Vagina (tissue), 2 donors: ENCODE measurements at regions not wholly inside any gene's neighbourhood (a gene's known extent, or its start where the extent isn't known, plus 50 kb on each side); places are given as distances from the start of the nearest gene placed in this dataset.

Source experiments
- POLR2A ChIP-seq, 2 donors: fragments of 450-650 bp; IDR thresholded peaks; one replicate each; pipeline ENCODE4 v1.6.1; 2017; ENCODE audit warnings: antibody characterized with exemption in 2 of 2, mild to moderate bottlenecking in 2 of 2, moderate library complexity in 2 of 2
- POLR2AphosphoS5 ChIP-seq, 2 donors: sonication (generic); formaldehyde crosslinking; IDR thresholded peaks; one replicate each; pipeline ENCODE4 v1.9.0; 2017; ENCODE audit warnings: antibody characterized with exemption in 2 of 2, mild to moderate bottlenecking in 2 of 2, low read depth in 1 of 2; ENCODE audit not compliant: insufficient read depth in 1 of 2
- TF ChIP-seq, protein P1 (sequence below), 3 experiments: fragments of 450-650 bp in 2 of 3; fragments of 200-600 bp in 1 of 3; sonication (generic) in 1 of 3; IDR thresholded peaks; one replicate each; pipeline ENCODE4 v1.5.1; 2017 to 2019; ENCODE audit warnings: antibody characterized with exemption in 3 of 3, mild to moderate bottlenecking in 2 of 3, moderate library complexity in 2 of 3

DNA sequence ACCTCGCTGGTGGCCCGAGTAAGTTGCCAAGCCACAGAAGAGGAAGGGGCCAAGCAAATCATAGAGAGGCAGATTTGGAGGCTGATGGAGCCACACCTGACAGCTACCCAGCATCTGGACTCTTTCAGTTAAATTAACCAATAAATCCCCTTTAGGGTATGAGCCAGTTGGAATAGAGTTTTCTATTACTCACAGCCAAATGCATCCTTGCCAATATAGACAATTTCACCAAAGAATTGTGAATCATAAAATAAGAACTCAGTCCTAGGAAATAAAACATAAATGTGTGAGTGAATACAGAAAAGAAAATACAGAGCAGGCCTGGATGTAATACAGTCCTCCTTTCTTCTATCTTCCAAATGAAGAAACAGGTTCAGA is 161.6 kb upstream of the ANKRD28 start:
- TF ChIP-seq, protein P1, sequence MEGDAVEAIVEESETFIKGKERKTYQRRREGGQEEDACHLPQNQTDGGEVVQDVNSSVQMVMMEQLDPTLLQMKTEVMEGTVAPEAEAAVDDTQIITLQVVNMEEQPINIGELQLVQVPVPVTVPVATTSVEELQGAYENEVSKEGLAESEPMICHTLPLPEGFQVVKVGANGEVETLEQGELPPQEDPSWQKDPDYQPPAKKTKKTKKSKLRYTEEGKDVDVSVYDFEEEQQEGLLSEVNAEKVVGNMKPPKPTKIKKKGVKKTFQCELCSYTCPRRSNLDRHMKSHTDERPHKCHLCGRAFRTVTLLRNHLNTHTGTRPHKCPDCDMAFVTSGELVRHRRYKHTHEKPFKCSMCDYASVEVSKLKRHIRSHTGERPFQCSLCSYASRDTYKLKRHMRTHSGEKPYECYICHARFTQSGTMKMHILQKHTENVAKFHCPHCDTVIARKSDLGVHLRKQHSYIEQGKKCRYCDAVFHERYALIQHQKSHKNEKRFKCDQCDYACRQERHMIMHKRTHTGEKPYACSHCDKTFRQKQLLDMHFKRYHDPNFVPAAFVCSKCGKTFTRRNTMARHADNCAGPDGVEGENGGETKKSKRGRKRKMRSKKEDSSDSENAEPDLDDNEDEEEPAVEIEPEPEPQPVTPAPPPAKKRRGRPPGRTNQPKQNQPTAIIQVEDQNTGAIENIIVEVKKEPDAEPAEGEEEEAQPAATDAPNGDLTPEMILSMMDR (IDR thresholded peaks at IDR 0.05), result no peak
- TF ChIP-seq POLR2A (IDR thresholded peaks at IDR 0.05), result no peak
- TF ChIP-seq POLR2AphosphoS5 (IDR thresholded peaks at IDR 0.05; ENCODE audit: insufficient read depth in 1 of 2, low read depth in 1 of 2), result no peak
